Adrenal gland (tissue), 9 donors: ENCODE measurements at regions not wholly inside any gene's neighbourhood (a gene's known extent, or its start where the extent isn't known, plus 50 kb on each side); places are given as distances from the start of the nearest gene placed in this dataset.

Experiments
- DNase-seq, 7 donors: peaks; one replicate each; pipeline ENCODE4 v3.0.0-alpha.2; 2019 to 2020
- H3K27ac ChIP-seq, 5 donors: fragments of 200-600 bp; sonication (generic) in 4 of 5; 1 replicate in 3 of 5; 2 replicates in 2 of 5; pipeline versions ENCODE4 v1.5.1 to v1.8.0; 2016 to 2020; ENCODE audit warnings: mild to moderate bottlenecking in 1 of 5
- H3K27me3 ChIP-seq: fragments of 200-600 bp; 2 replicates; pipeline ENCODE4 v1.8.0; 2021
- H3K36me3 ChIP-seq, 2 donors: fragments of 200-600 bp; replicated peaks in 1 of 2; 1 replicate in 1 of 2; 2 replicates in 1 of 2; pipeline versions ENCODE4 v1.5.1 to v1.8.0; 2018 to 2022
- H3K4me1 ChIP-seq, 2 donors: fragments of 200-600 bp; replicated peaks in 1 of 2; 1 replicate in 1 of 2; 2 replicates in 1 of 2; pipeline versions ENCODE4 v1.5.1 to v1.8.0; 2018 to 2021
- H3K4me3 ChIP-seq, 4 donors: fragments of 200-600 bp; sonication (generic) in 3 of 4; one replicate each; pipeline ENCODE4 v1.5.1; 2016 to 2018
- H3K9me3 ChIP-seq, 3 donors: fragments of 200-600 bp; sonication (generic) in 1 of 3; replicated peaks in 1 of 3; 1 replicate in 2 of 3; 2 replicates in 1 of 3; pipeline versions ENCODE4 v1.5.1 to v1.8.0; 2016 to 2021
- CTCF ChIP-seq, 6 experiments: fragments of 450-650 bp in 4 of 6; fragments of 200-600 bp in 2 of 6; sonication (generic) in 1 of 6; IDR thresholded peaks; 1 replicate in 5 of 6; 2 replicates in 1 of 6; pipeline versions ENCODE4 v1.5.1 to v1.8.0; 2016 to 2021; ENCODE audit warnings: antibody characterized with exemption in 6 of 6, mild to moderate bottlenecking in 2 of 6, moderate library complexity in 1 of 6
- POLR2A ChIP-seq, 2 donors: fragments of 450-650 bp; IDR thresholded peaks; one replicate each; pipeline ENCODE4 v1.6.1; 2017; ENCODE audit warnings: antibody characterized with exemption in 2 of 2, mild to moderate bottlenecking in 2 of 2, moderate library complexity in 1 of 2
- WGBS, 4 donors: extraction: QIAGEN DNeasy Blood & Tissue Kit in 2 of 4; methylation state at CpG; one replicate each; pipeline versions ENCODE4 v1.1.5 to v1.1.7; 2013 to 2017; 5-methylcytosine and 5-hydroxymethylcytosine counted together
- intact Hi-C, 2 donors: fragments of 100-400 bp; cut with DNase I; formaldehyde crosslinking; loops; one replicate each; pipeline versions ENCODE4 v1.14.1 to v1.15.0; 2022 to 2023
- donor health status: healthy with polysubstance abuse.
- donor health status: Bipolar disorder and iron deficiency.
- donor health status: DM: yes; HTN: yes; CAD: no.
- donor health status: DM: no; HTN: no; CAD: no.
- donor health status: DM: no; HTN: no; CAD: no.

DNA sequence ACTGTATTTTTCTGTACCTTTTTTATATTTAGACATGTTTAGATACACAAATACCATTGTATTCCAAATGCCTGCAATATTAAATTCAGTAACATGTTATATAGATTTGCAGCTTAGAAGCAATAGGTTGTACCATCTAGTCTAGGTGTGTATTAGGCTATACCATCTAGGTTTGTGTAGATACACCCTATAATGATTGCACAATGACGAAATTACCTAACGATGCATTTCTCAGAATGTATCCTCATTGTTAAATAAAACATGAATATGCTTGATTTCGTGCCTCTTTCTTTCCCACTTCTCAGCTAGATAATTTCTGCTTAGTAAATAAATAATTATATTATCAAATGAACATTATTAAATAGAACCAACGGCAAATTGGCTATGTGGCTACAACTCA, 653.0 kb downstream of the EPM2A start:
- Histone ChIP-seq H3K27ac (no peak overlapping the region), H3K4me1 (no peaks in the 10 kb centered on the region), H3K9me3 (no peaks in the 10 kb centered on the region), H3K36me3 (no peaks in the 10 kb centered on the region), H3K4me3 (no peak overlapping the region), H3K27me3 (no peaks in the 10 kb centered on the region)
- intact Hi-C loops, result no loop called here
- TF ChIP-seq CTCF (IDR thresholded peaks at IDR 0.05) (no peak), POLR2A (IDR thresholded peaks at IDR 0.05) (no peak)
- no peak for DNase-seq
- 73 to 91% (median 89%) methylated on average over 4 of the region's 4 CpGs for WGBS, 4 donors

DNA sequence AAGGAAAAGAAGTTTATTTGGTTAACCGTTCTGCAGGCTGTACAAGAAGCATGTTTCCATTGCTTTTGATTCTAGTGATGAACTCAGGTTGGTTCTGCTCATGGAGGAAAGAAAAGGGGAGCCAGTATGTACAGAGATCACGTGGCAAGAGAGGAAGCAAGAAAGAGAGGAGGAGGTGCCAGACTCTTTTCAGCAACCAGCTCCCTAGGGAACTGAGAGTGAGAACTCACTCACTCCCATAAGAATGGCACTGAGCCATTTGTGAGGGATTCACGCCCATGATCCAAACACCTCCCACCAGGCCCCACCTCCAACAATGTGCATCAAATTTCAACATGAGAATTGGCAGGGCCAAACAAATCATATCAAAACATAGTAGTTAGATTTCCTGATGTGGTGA, 649.1 kb downstream of the EPM2A start:
- H3K36me3 ChIP-seq, result no peaks in the 10 kb centered on the region
- H3K9me3 ChIP-seq, result no peaks in the 10 kb centered on the region
- intact Hi-C loops, result no loop called here
- no peak for TF ChIP-seq POLR2A (IDR thresholded peaks at IDR 0.05)
- no peak for TF ChIP-seq CTCF (IDR thresholded peaks at IDR 0.05)
- WGBS, 4 donors, result 58 to 63% (median 60%) methylated on average over 3 of the region's 3 CpGs
- H3K27me3 ChIP-seq, result no peaks in the 10 kb centered on the region
- H3K4me3 ChIP-seq, result no peak overlapping the region
- DNase-seq, result no peak
- H3K27ac ChIP-seq, result no peak overlapping the region
- no peaks in the 10 kb centered on the region for H3K4me1 ChIP-seq

- 74 to 83% (median 77%) methylated on average over 3 of the region's 3 CpGs for WGBS, 4 donors
- H3K36me3 ChIP-seq, result no peaks in the 10 kb centered on the region
- H3K4me3 ChIP-seq, result no peak overlapping the region
- no peaks in the 10 kb centered on the region for H3K9me3 ChIP-seq
- no peak for DNase-seq
- H3K4me1 ChIP-seq, result no peaks in the 10 kb centered on the region
- no peak overlapping the region for H3K27ac ChIP-seq
- H3K27me3 ChIP-seq, result no peaks in the 10 kb centered on the region
- TF ChIP-seq CTCF (IDR thresholded peaks at IDR 0.05), result no peak
- no peak for TF ChIP-seq POLR2A (IDR thresholded peaks at IDR 0.05)
- intact Hi-C loops, result no loop called here
These were observed 648.3 kb downstream of the EPM2A start for GRCh38 chr6:145087034-145087433.

DNA sequence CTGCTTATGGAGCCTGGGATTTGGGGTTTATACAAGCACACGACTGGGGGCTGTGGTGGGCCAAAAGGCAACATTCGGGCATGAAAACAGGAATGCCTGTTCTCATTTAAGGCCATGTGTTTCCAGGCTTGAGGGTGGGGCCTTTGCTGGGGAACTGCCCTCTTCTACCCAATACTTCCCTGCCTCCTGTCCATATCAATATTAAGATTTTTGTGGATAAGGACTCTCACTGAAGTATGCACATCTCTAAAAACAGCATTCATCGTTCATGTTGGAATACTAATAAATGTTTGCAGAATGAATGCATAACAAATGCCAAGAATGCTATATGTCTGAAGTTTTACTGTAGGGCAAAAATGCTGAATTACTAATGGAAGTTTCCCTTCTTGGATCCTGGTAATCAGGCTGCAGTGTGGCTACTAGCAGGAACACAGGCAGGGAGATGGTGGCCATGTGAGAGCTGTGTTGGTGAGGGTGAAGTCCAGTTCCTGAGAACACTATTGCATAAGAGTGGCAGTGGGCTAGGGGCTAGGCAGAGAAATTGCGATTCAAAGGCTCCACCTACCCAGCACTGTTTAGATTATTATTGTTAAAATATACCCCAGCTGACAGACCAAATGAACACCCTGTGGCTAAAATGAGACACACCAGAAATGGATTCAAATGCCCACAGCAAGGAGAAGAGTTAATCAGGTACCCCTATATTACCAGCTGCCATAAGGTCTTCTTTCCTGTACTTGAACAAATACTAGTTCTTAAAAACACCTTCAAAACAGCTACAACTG, 644.3 kb downstream of the EPM2A start:
- Histone ChIP-seq H3K4me1 (no peaks in the 10 kb centered on the region), H3K27ac (no peak overlapping the region), H3K27me3 (no peaks in the 10 kb centered on the region), H3K9me3 (no peaks in the 10 kb centered on the region), H3K36me3 (no peaks in the 10 kb centered on the region), H3K4me3 (no peak overlapping the region)
- 77 to 86% (median 82%) methylated on average over 4 of the region's 4 CpGs for WGBS, 4 donors
- intact Hi-C loops, result no loop called here
- DNase-seq, result no peak
- TF ChIP-seq POLR2A (IDR thresholded peaks at IDR 0.05) (no peak), CTCF (IDR thresholded peaks at IDR 0.05) (no peak)
